ENCODE measurements at regions not wholly inside any gene's neighbourhood (a gene's known extent, or its start where the extent isn't known, plus 50 kb on each side); places are given as distances from the start of the nearest gene placed in this dataset.

DNA sequence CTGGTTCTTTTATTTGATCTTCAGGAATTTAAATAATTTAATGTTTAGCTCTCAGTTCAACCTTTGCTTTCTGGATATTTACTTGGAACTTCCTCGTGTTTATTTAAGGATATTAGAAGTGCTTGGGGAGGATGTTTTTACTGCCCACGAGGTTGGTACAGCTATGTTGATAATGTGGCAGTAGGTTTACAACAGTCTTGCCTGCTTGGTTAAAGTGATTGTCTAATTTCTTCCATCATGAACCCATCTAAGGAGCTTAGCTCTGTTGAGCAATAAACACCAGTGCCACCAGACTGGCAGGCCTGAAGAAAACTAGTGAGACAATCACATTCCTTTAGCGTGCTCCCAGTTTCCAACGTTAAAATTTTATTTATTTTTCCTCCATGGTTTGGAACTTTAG, 94.5 kb downstream of the ICOS start:
- TF ChIP-seq, protein P1, sequence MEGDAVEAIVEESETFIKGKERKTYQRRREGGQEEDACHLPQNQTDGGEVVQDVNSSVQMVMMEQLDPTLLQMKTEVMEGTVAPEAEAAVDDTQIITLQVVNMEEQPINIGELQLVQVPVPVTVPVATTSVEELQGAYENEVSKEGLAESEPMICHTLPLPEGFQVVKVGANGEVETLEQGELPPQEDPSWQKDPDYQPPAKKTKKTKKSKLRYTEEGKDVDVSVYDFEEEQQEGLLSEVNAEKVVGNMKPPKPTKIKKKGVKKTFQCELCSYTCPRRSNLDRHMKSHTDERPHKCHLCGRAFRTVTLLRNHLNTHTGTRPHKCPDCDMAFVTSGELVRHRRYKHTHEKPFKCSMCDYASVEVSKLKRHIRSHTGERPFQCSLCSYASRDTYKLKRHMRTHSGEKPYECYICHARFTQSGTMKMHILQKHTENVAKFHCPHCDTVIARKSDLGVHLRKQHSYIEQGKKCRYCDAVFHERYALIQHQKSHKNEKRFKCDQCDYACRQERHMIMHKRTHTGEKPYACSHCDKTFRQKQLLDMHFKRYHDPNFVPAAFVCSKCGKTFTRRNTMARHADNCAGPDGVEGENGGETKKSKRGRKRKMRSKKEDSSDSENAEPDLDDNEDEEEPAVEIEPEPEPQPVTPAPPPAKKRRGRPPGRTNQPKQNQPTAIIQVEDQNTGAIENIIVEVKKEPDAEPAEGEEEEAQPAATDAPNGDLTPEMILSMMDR (IDR thresholded peaks at IDR 0.05) = no peak
- TF ChIP-seq POLR2A (IDR thresholded peaks at IDR 0.05) (no peak), POLR2AphosphoS5 (IDR thresholded peaks at IDR 0.05) (no peak), EP300 (IDR thresholded peaks at IDR 0.05) (no peak)

Measured in stomach (tissue), 4 donors.